ENCODE measurements at regions not wholly inside any gene's neighbourhood (a gene's known extent, or its start where the extent isn't known, plus 50 kb on each side); places are given as distances from the start of the nearest gene placed in this dataset.

- no peak for TF ChIP-seq SUZ12 (IDR thresholded peaks at IDR 0.05; ENCODE audit: extremely low read depth, insufficient read depth, insufficient read length)
- TF ChIP-seq YY1 (IDR thresholded peaks at IDR 0.05; ENCODE audit: insufficient read depth, insufficient read length) = no peak
- no peak for TF ChIP-seq ZNF274 (IDR thresholded peaks at IDR 0.05; ENCODE audit: low read depth, low read length)
These were observed 951.4 kb downstream of the KCNMA1 start for GRCh38 chr10:76686201-76686600.
